ENCODE measurements at regions not wholly inside any gene's neighbourhood (a gene's known extent, or its start where the extent isn't known, plus 50 kb on each side); places are given as distances from the start of the nearest gene placed in this dataset.

GRCh38 chr18:39675368-39675767 lies 2109.8 kb upstream of the CELF4 start:
- Histone ChIP-seq H3K79me2 (ENCODE audit: control insufficient read depth, insufficient read depth, low read length) (no peaks in the 10 kb centered on the region), H3K4me3 (replicated peaks in 1 of 3; ENCODE audit: insufficient read depth in 1 of 3, low read depth in 1 of 3, low read length in 3 of 3) (no peak overlapping the region), H3K36me3 (ENCODE audit: control insufficient read depth in 2 of 2, extremely low read depth in 1 of 2, insufficient read depth in 2 of 2, low read length in 2 of 2) (no peaks in the 10 kb centered on the region), H3K9me3 (replicated peaks; ENCODE audit: control insufficient read depth, insufficient read depth, low read length) (no peaks in the 10 kb centered on the region), H3K9ac (replicated peaks; ENCODE audit: extremely low read depth, insufficient read depth, low read length) (no peak overlapping the region), H3K4me2 (ENCODE audit: insufficient read depth, low read length) (no peak overlapping the region), H3K27me3 (ENCODE audit: control insufficient read depth in 2 of 2, insufficient read depth in 2 of 2, low read length in 2 of 2) (no peaks in the 10 kb centered on the region), H4K20me1 (replicated peaks; ENCODE audit: control insufficient read depth, extremely low read depth, insufficient read depth, low read length) (no peaks in the 10 kb centered on the region), H3K4me1 (ENCODE audit: control insufficient read depth, extremely low read depth, insufficient read depth, low read length) (no peaks in the 10 kb centered on the region), H3K27ac (ENCODE audit: insufficient read depth, low read depth, low read length) (no peak overlapping the region), H2AFZ (ENCODE audit: low read depth, low read length) (no peak overlapping the region), H3K9me1 (replicated peaks; ENCODE audit: control insufficient read depth, extremely low read depth, insufficient read depth, low read length) (no peaks in the 10 kb centered on the region)
- ChIA-PET CTCF (interaction anchor here (1.5 kb wide), 1 partner anchor 30 kb away, joined by 3 read pairs; no protein-coding TSS in a partner anchor), POLR2A (no interaction called here)
- FAIRE-seq = no peak
- no peak for DNase-seq (ENCODE audit: low read depth, low spot score)
- no TSS peak for BruUV-seq (replicated peaks)
- peak; percentile 16 for TF ChIP-seq FOS (IDR thresholded peaks at IDR 0.05; ENCODE audit: borderline replicate concordance, insufficient read depth, low read length)
- no peak for TF ChIP-seq JUN (IDR thresholded peaks at IDR 0.05; ENCODE audit: borderline replicate concordance, insufficient read depth, insufficient read length, low read depth)
- dilution Hi-C loops (cut with MboI; ENCODE audit: extremely low pct_ligation_motif_present, low sequenced_read_pairs) = no loop called here
- intact Hi-C loops (cut with micrococcal nuclease) = no loop called here

DNA sequence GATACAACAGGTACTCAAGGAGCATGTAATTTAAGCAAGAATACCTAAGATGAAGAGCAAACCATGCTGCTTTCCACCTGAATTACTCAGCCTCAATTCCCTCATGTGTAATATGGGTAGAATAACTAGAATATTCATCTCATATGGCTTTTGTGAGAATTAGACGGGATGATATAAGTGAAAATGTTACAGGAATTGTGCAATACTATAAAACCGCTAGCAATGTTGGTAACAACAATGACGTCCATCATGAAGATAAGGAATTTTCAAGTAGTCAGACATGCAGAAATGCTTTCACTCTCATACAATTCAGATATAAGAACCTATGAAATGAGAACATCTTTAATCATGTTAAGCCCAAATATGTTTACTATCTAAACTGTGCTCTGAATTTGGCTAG lies 2106.6 kb upstream of the CELF4 start:
- CTCF ChIA-PET = no interaction called here

More for the DNA sequence above, 2106.6 kb upstream of the CELF4 start:
- Histone ChIP-seq H2AFZ (ENCODE audit: low read depth, low read length) (no peak overlapping the region), H3K36me3 (ENCODE audit: control insufficient read depth in 2 of 2, extremely low read depth in 1 of 2, insufficient read depth in 2 of 2, low read length in 2 of 2) (no peaks in the 10 kb centered on the region), H3K79me2 (ENCODE audit: control insufficient read depth, insufficient read depth, low read length) (no peaks in the 10 kb centered on the region), H4K20me1 (replicated peaks; ENCODE audit: control insufficient read depth, extremely low read depth, insufficient read depth, low read length) (no peaks in the 10 kb centered on the region), H3K27ac (ENCODE audit: insufficient read depth, low read depth, low read length) (no peak overlapping the region), H3K9me1 (replicated peaks; ENCODE audit: control insufficient read depth, extremely low read depth, insufficient read depth, low read length) (no peaks in the 10 kb centered on the region), H3K4me3 (replicated peaks in 1 of 3; ENCODE audit: insufficient read depth in 1 of 3, low read depth in 1 of 3, low read length in 3 of 3) (no peak overlapping the region), H3K27me3 (ENCODE audit: control insufficient read depth in 2 of 2, insufficient read depth in 2 of 2, low read length in 2 of 2) (no peaks in the 10 kb centered on the region), H3K4me1 (ENCODE audit: control insufficient read depth, extremely low read depth, insufficient read depth, low read length) (peaks cover 4% of the 10 kb centered on the region), H3K9me3 (replicated peaks; ENCODE audit: control insufficient read depth, insufficient read depth, low read length) (no peaks in the 10 kb centered on the region), H3K4me2 (ENCODE audit: insufficient read depth, low read length) (no peak overlapping the region), H3K9ac (replicated peaks; ENCODE audit: extremely low read depth, insufficient read depth, low read length) (no peak overlapping the region)
- POLR2A ChIA-PET = no interaction called here
- no peak for FAIRE-seq
- no peak for DNase-seq (ENCODE audit: low read depth, low spot score)
- BruUV-seq (replicated peaks) = no TSS peak
- dilution Hi-C loops (cut with MboI; ENCODE audit: extremely low pct_ligation_motif_present, low sequenced_read_pairs) = no loop called here
- TF ChIP-seq JUN (IDR thresholded peaks at IDR 0.05; ENCODE audit: borderline replicate concordance, insufficient read depth, insufficient read length, low read depth) (no peak), POLR2AphosphoS5 (IDR thresholded peaks at IDR 0.05; ENCODE audit: insufficient read depth, low read depth, low read length) (no peak), FOS (IDR thresholded peaks at IDR 0.05; ENCODE audit: borderline replicate concordance, insufficient read depth, low read length) (no peak), GATA2 (IDR thresholded peaks at IDR 0.05; ENCODE audit: insufficient read depth, insufficient read length, low read depth, low read length) (no peak), POLR2A (IDR thresholded peaks at IDR 0.05; ENCODE audit: low read depth, low read length) (no peak), MYC (IDR thresholded peaks at IDR 0.05; ENCODE audit: low read depth, low read length) (no peak)
- TF ChIP-seq, protein P1, sequence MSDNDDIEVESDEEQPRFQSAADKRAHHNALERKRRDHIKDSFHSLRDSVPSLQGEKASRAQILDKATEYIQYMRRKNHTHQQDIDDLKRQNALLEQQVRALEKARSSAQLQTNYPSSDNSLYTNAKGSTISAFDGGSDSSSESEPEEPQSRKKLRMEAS (IDR thresholded peaks at IDR 0.05; ENCODE audit: insufficient read depth, insufficient read length) = no peak
- intact Hi-C loops (cut with micrococcal nuclease) = no loop called here

All from endothelial cell of umbilical vein (primary cell).